ENCODE measurements at regions not wholly inside any gene's neighbourhood (a gene's known extent, or its start where the extent isn't known, plus 50 kb on each side); places are given as distances from the start of the nearest gene placed in this dataset.

GRCh38 chr9:7461791-7462190, 337.8 kb downstream of the DMAC1 start:
- Histone ChIP-seq H4K20me1 (ENCODE audit: control insufficient read depth, extremely low read depth, insufficient read depth, low read length) (no peaks in the 10 kb centered on the region), H3K4me2 (ENCODE audit: control insufficient read depth, extremely low read depth, insufficient read depth, low read depth, low read length) (no peak overlapping the region), H3K36me3 (ENCODE audit: control insufficient read depth in 2 of 2, extremely low read depth in 1 of 2, insufficient read depth in 2 of 2, low read length in 2 of 2) (no peaks in the 10 kb centered on the region), H3K27me3 (ENCODE audit: control insufficient read depth, extremely low read depth, insufficient read depth, low read length) (no peaks in the 10 kb centered on the region), H3K79me2 (ENCODE audit: control insufficient read depth, insufficient read depth, low read length) (no peaks in the 10 kb centered on the region), H3K4me1 (ENCODE audit: control insufficient read depth, extremely low read depth, insufficient read depth, low read length) (no peaks in the 10 kb centered on the region), H2AFZ (ENCODE audit: control insufficient read depth, low read length) (no peak overlapping the region), H3K4me3 (ENCODE audit: control insufficient read depth in 2 of 3, extremely low read depth in 1 of 3, insufficient read depth in 2 of 3, low read depth in 1 of 3, low read length in 3 of 3) (no peak overlapping the region), H3K27ac (ENCODE audit: control insufficient read depth, insufficient read depth, low read length) (no peak overlapping the region), H3K9me1 (ENCODE audit: control insufficient read depth, extremely low read depth, insufficient read depth, low read length) (no peaks in the 10 kb centered on the region), H3K9ac (ENCODE audit: control insufficient read depth, extremely low read depth, insufficient read depth, low read length) (no peak overlapping the region), H3K9me3 (ENCODE audit: control insufficient read depth, low read depth, low read length) (no peaks in the 10 kb centered on the region)
- no peak for FAIRE-seq
- no peak for DNase-seq (ENCODE audit: low read depth, low spot score)
- dilution Hi-C loops (cut with MboI; ENCODE audit: extremely low pct_ligation_motif_present, low sequenced_read_pairs): no loop called here
- TF ChIP-seq CTCF (optimal IDR thresholded peaks at IDR 0.05 in 1 of 3, IDR thresholded peaks at IDR 0.05 in 1 of 3, conservative IDR thresholded peaks at IDR 0.05 in 1 of 3; ENCODE audit: extremely low read depth in 1 of 3, insufficient read depth in 2 of 3, low read length in 3 of 3): no peak
- TF ChIP-seq EZH2 (IDR thresholded peaks at IDR 0.05; ENCODE audit: low read length): no peak

GRCh38 chr9:7456793-7457530, 342.6 kb downstream of the DMAC1 start:
- dilution Hi-C loops (cut with MboI; ENCODE audit: extremely low pct_ligation_motif_present, low sequenced_read_pairs): no loop called here
- Histone ChIP-seq H3K79me2 (ENCODE audit: control insufficient read depth, insufficient read depth, low read length) (no peaks in the 10 kb centered on the region), H3K9ac (ENCODE audit: control insufficient read depth, extremely low read depth, insufficient read depth, low read length) (no peak overlapping the region), H3K36me3 (ENCODE audit: control insufficient read depth in 2 of 2, extremely low read depth in 1 of 2, insufficient read depth in 2 of 2, low read length in 2 of 2) (no peaks in the 10 kb centered on the region), H3K4me3 (ENCODE audit: control insufficient read depth in 2 of 3, extremely low read depth in 1 of 3, insufficient read depth in 2 of 3, low read depth in 1 of 3, low read length in 3 of 3) (no peak overlapping the region), H4K20me1 (ENCODE audit: control insufficient read depth, extremely low read depth, insufficient read depth, low read length) (no peaks in the 10 kb centered on the region), H3K4me2 (ENCODE audit: control insufficient read depth, extremely low read depth, insufficient read depth, low read depth, low read length) (no peak overlapping the region), H3K9me1 (ENCODE audit: control insufficient read depth, extremely low read depth, insufficient read depth, low read length) (no peaks in the 10 kb centered on the region), H3K27ac (ENCODE audit: control insufficient read depth, insufficient read depth, low read length) (no peak overlapping the region), H3K4me1 (ENCODE audit: control insufficient read depth, extremely low read depth, insufficient read depth, low read length) (no peaks in the 10 kb centered on the region), H3K27me3 (ENCODE audit: control insufficient read depth, extremely low read depth, insufficient read depth, low read length) (no peaks in the 10 kb centered on the region), H2AFZ (ENCODE audit: control insufficient read depth, low read length) (no peak overlapping the region), H3K9me3 (ENCODE audit: control insufficient read depth, low read depth, low read length) (no peaks in the 10 kb centered on the region)
- no peak for TF ChIP-seq EZH2 (IDR thresholded peaks at IDR 0.05; ENCODE audit: low read length)
- no peak for TF ChIP-seq CTCF (optimal IDR thresholded peaks at IDR 0.05 in 1 of 3, IDR thresholded peaks at IDR 0.05 in 1 of 3, conservative IDR thresholded peaks at IDR 0.05 in 1 of 3; ENCODE audit: extremely low read depth in 1 of 3, insufficient read depth in 2 of 3, low read length in 3 of 3)
- no peak for FAIRE-seq
- no peak for DNase-seq (ENCODE audit: low read depth, low spot score)

Measured in keratinocyte (primary cell).